ENCODE measurements at regions not wholly inside any gene's neighbourhood (a gene's known extent, or its start where the extent isn't known, plus 50 kb on each side); places are given as distances from the start of the nearest gene placed in this dataset.

GRCh38 chr2:172153156-172153555, 50.5 kb upstream of the DLX2 start:
- DNase-seq (ENCODE audit: low read depth): no peak

- no peak for DNase-seq (ENCODE audit: low read depth)
These were observed 51.1 kb upstream of the DLX2 start for GRCh38 chr2:172153757-172154156.

GRCh38 chr2:172155752-172156151, 53.1 kb upstream of the DLX2 start:
- DNase-seq (ENCODE audit: low read depth): no peak

- DNase-seq (ENCODE audit: low read depth): no peak
These were observed 58.1 kb upstream of the DLX2 start for GRCh38 chr2:172160839-172161238.

GRCh38 chr2:172162225-172162733, 59.6 kb upstream of the DLX2 start:
- DNase-seq (ENCODE audit: low read depth): no peak

GRCh38 chr2:172162739-172163336, 60.1 kb upstream of the DLX2 start:
- no peak for DNase-seq (ENCODE audit: low read depth)

GRCh38 chr2:172168917-172169346, 66.2 kb upstream of the DLX2 start:
- DNase-seq (ENCODE audit: low read depth): no peak

GRCh38 chr2:172169611-172170010, 66.9 kb upstream of the DLX2 start:
- no peak for DNase-seq (ENCODE audit: low read depth)

GRCh38 chr2:172172513-172173173, 69.9 kb upstream of the DLX2 start:
- no peak for DNase-seq (ENCODE audit: low read depth)

GRCh38 chr2:172173174-172173706, 70.5 kb upstream of the DLX2 start:
- no peak for DNase-seq (ENCODE audit: low read depth)

- no peak for DNase-seq (ENCODE audit: low read depth)
These were observed 74.9 kb upstream of the DLX2 start for GRCh38 chr2:172177581-172177980.

GRCh38 chr2:172177996-172178395, 75.3 kb upstream of the DLX2 start:
- no peak for DNase-seq (ENCODE audit: low read depth)

- no peak for DNase-seq (ENCODE audit: low read depth)
These were observed 76.5 kb upstream of the DLX2 start for GRCh38 chr2:172179045-172179701.

- no peak for DNase-seq (ENCODE audit: low read depth)
These were observed 79.1 kb upstream of the DLX2 start for GRCh38 chr2:172181840-172182239.

GRCh38 chr2:172182624-172183023, 79.9 kb upstream of the DLX2 start:
- DNase-seq (ENCODE audit: low read depth): no peak

- no peak for DNase-seq (ENCODE audit: low read depth)
These were observed 90.8 kb upstream of the DLX2 start for GRCh38 chr2:172193331-172194089.

GRCh38 chr2:172195836-172196376, 93.2 kb upstream of the DLX2 start:
- no peak for DNase-seq (ENCODE audit: low read depth)

GRCh38 chr2:172196768-172197431, 94.2 kb upstream of the DLX2 start:
- no peak for DNase-seq (ENCODE audit: low read depth)

- no peak for DNase-seq (ENCODE audit: low read depth)
These were observed 95.7 kb upstream of the DLX2 start for GRCh38 chr2:172198361-172198760.

GRCh38 chr2:172198908-172199307, 96.2 kb upstream of the DLX2 start:
- DNase-seq (ENCODE audit: low read depth): no peak

GRCh38 chr2:172200495-172201085, 97.9 kb upstream of the DLX2 start:
- DNase-seq (ENCODE audit: low read depth): peak; percentile 13

All from stromal cell of bone marrow (primary cell).